Loucy (cell line): ENCODE measurements at regions not wholly inside any gene's neighbourhood (a gene's known extent, or its start where the extent isn't known, plus 50 kb on each side); places are given as distances from the start of the nearest gene placed in this dataset.

Source experiments
- EZH2phosphoT487 ChIP-seq: fragments of 200-600 bp; IDR thresholded peaks from 2 replicates; pipeline ENCODE4 v1.6.1; 2018; ENCODE audit warnings: antibody characterized with exemption, mild to moderate bottlenecking, moderate library complexity, borderline replicate concordance
- TF ChIP-seq, protein P1 (sequence below): fragments of 200-600 bp; sonication (generic); conservative IDR thresholded peaks from 2 replicates; pipeline ENCODE4 v1.5.1; 2014; ENCODE audit warnings: mild to moderate bottlenecking, antibody characterized with exemption, low read length

GRCh38 chr6:113732384-113732966 lies 124.7 kb upstream of the MARCKS start:
- TF ChIP-seq, protein P1, sequence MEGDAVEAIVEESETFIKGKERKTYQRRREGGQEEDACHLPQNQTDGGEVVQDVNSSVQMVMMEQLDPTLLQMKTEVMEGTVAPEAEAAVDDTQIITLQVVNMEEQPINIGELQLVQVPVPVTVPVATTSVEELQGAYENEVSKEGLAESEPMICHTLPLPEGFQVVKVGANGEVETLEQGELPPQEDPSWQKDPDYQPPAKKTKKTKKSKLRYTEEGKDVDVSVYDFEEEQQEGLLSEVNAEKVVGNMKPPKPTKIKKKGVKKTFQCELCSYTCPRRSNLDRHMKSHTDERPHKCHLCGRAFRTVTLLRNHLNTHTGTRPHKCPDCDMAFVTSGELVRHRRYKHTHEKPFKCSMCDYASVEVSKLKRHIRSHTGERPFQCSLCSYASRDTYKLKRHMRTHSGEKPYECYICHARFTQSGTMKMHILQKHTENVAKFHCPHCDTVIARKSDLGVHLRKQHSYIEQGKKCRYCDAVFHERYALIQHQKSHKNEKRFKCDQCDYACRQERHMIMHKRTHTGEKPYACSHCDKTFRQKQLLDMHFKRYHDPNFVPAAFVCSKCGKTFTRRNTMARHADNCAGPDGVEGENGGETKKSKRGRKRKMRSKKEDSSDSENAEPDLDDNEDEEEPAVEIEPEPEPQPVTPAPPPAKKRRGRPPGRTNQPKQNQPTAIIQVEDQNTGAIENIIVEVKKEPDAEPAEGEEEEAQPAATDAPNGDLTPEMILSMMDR: no peak
- no peak for TF ChIP-seq EZH2phosphoT487
